GM12878 (cell line): ENCODE measurements at regions not wholly inside any gene's neighbourhood (a gene's known extent, or its start where the extent isn't known, plus 50 kb on each side); places are given as distances from the start of the nearest gene placed in this dataset.

Source experiments
- CTCF ChIP-seq, 3 experiments: IDR thresholded peaks in 2 of 3; conservative IDR thresholded peaks in 1 of 3; 2 replicates each; pipeline ENCODE4 v1.5.1; 2011; ENCODE audit warnings: low read depth in 3 of 3, low read length in 3 of 3, mild to moderate bottlenecking in 3 of 3, control low read depth in 2 of 3, moderate library complexity in 2 of 3, inconsistent platforms in 1 of 3, mixed read lengths in 1 of 3; ENCODE audit not compliant: control insufficient read depth in 2 of 3, insufficient read depth in 1 of 3; ENCODE audit errors: extremely low read depth in 1 of 3
- EZH2 ChIP-seq: IDR thresholded peaks from 2 replicates; pipeline ENCODE4 v1.6.1; 2012; ENCODE audit warnings: low read depth, mild to moderate bottlenecking, control low read depth, inconsistent platforms, low read length, borderline replicate concordance; ENCODE audit not compliant: control insufficient read depth
- GABPA ChIP-seq: IDR thresholded peaks from 2 replicates; pipeline ENCODE4 v1.6.1; 2014; ENCODE audit warnings: antibody characterized with exemption, low read depth, mild to moderate bottlenecking, inconsistent platforms
- PBX3 ChIP-seq: IDR thresholded peaks from 2 replicates; pipeline ENCODE4 v1.6.1; 2011; ENCODE audit warnings: mild to moderate bottlenecking, low read depth, low read length, moderate library complexity; ENCODE audit not compliant: insufficient replicate concordance
- SUPT20H ChIP-seq: IDR thresholded peaks from 2 replicates; pipeline ENCODE4 v1.6.1; 2011; ENCODE audit warnings: low read depth, mild to moderate bottlenecking, low read length, moderate library complexity, borderline replicate concordance; ENCODE audit not compliant: control insufficient read depth
- TF ChIP-seq, protein P1 (sequence below): fragments of 450-650 bp; IDR thresholded peaks from 2 replicates; pipeline ENCODE4 v1.6.1; 2016; ENCODE audit warnings: mild to moderate bottlenecking, moderate library complexity, borderline replicate concordance
- TF ChIP-seq, protein P2 (sequence below): IDR thresholded peaks from 2 replicates; pipeline ENCODE4 v1.6.1; 2011; ENCODE audit warnings: low read depth, mild to moderate bottlenecking, low read length, moderate library complexity, borderline replicate concordance; ENCODE audit errors: extremely low read depth

GRCh38 chr2:64923385-64923710, 65.9 kb upstream of the SLC1A4 start:
- TF ChIP-seq SUPT20H (no peak), EZH2 (no peak), PBX3 (no peak), GABPA (no peak), CTCF (IDR thresholded peaks at IDR 0.05 in 2 of 3, conservative IDR thresholded peaks at IDR 0.05 in 1 of 3; ENCODE audit: control insufficient read depth in 2 of 3, extremely low read depth in 1 of 3, insufficient read depth in 1 of 3, low read depth in 3 of 3, low read length in 3 of 3) (no peak)
- TF ChIP-seq, protein P1, sequence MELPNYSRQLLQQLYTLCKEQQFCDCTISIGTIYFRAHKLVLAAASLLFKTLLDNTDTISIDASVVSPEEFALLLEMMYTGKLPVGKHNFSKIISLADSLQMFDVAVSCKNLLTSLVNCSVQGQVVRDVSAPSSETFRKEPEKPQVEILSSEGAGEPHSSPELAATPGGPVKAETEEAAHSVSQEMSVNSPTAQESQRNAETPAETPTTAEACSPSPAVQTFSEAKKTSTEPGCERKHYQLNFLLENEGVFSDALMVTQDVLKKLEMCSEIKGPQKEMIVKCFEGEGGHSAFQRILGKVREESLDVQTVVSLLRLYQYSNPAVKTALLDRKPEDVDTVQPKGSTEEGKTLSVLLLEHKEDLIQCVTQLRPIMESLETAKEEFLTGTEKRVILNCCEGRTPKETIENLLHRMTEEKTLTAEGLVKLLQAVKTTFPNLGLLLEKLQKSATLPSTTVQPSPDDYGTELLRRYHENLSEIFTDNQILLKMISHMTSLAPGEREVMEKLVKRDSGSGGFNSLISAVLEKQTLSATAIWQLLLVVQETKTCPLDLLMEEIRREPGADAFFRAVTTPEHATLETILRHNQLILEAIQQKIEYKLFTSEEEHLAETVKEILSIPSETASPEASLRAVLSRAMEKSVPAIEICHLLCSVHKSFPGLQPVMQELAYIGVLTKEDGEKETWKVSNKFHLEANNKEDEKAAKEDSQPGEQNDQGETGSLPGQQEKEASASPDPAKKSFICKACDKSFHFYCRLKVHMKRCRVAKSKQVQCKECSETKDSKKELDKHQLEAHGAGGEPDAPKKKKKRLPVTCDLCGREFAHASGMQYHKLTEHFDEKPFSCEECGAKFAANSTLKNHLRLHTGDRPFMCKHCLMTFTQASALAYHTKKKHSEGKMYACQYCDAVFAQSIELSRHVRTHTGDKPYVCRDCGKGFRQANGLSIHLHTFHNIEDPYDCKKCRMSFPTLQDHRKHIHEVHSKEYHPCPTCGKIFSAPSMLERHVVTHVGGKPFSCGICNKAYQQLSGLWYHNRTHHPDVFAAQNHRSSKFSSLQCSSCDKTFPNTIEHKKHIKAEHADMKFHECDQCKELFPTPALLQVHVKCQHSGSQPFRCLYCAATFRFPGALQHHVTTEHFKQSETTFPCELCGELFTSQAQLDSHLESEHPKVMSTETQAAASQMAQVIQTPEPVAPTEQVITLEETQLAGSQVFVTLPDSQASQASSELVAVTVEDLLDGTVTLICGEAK = no peak
- TF ChIP-seq, protein P2, sequence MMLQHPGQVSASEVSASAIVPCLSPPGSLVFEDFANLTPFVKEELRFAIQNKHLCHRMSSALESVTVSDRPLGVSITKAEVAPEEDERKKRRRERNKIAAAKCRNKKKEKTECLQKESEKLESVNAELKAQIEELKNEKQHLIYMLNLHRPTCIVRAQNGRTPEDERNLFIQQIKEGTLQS = no peak
